Inflammatory macrophage treated with lipopolysaccharide for 4 hours (primary cell): ENCODE measurements at regions not wholly inside any gene's neighbourhood (a gene's known extent, or its start where the extent isn't known, plus 50 kb on each side); places are given as distances from the start of the nearest gene placed in this dataset.
"Not testable (repeated sequence)": the region's sequence is repeated elsewhere in the genome, so short reads cannot be mapped to it uniquely, and the experiment has no call there.

Experiments
- DNase-seq: peaks from one replicate; pipeline ENCODE4 v3.0.0-alpha.2; 2020

GRCh38 chr7:136527554-136527953, 340.9 kb upstream of the CHRM2 start:
- no peak for DNase-seq

- DNase-seq, result no peak
These were observed 341.9 kb upstream of the CHRM2 start for GRCh38 chr7:136526408-136527105.

- DNase-seq, result no peak
These were observed 344.9 kb upstream of the CHRM2 start for GRCh38 chr7:136523571-136523970.

- no peak for DNase-seq
These were observed 350.5 kb upstream of the CHRM2 start for GRCh38 chr7:136517971-136518370.

- DNase-seq, result no peak
These were observed 353.7 kb upstream of the CHRM2 start for GRCh38 chr7:136514776-136515175.

GRCh38 chr7:136513744-136514143, 354.7 kb upstream of the CHRM2 start:
- no peak for DNase-seq

GRCh38 chr7:136509466-136509865, 359.0 kb upstream of the CHRM2 start:
- DNase-seq, result no peak

GRCh38 chr7:136502162-136502561, 366.3 kb upstream of the CHRM2 start:
- no peak for DNase-seq

GRCh38 chr7:136501151-136501550, 367.3 kb upstream of the CHRM2 start:
- DNase-seq, result no peak

- no peak for DNase-seq
These were observed 371.9 kb upstream of the CHRM2 start for GRCh38 chr7:136496551-136496950.

- DNase-seq, result no peak
These were observed 373.4 kb upstream of the CHRM2 start for GRCh38 chr7:136495081-136495480.

GRCh38 chr7:136492366-136492765, 376.1 kb upstream of the CHRM2 start:
- no peak for DNase-seq

GRCh38 chr7:136489808-136490207, 378.6 kb upstream of the CHRM2 start:
- DNase-seq, result no peak

GRCh38 chr7:136480901-136481300, 387.6 kb upstream of the CHRM2 start:
- DNase-seq, result no peak

GRCh38 chr7:136479922-136480321, 388.5 kb upstream of the CHRM2 start:
- DNase-seq, result no peak

GRCh38 chr7:136470179-136470578, 398.3 kb upstream of the CHRM2 start:
- no peak for DNase-seq

- no peak for DNase-seq
These were observed 415.5 kb upstream of the CHRM2 start for GRCh38 chr7:136452949-136453348.

GRCh38 chr7:136446751-136447150, 421.7 kb upstream of the CHRM2 start:
- DNase-seq, result no peak

- DNase-seq, result no peak
These were observed 426.6 kb upstream of the CHRM2 start for GRCh38 chr7:136441835-136442234.

- DNase-seq, result not testable (repeated sequence)
These were observed 436.7 kb upstream of the CHRM2 start for GRCh38 chr7:136431736-136432135.

- no peak for DNase-seq
These were observed 444.4 kb upstream of the CHRM2 start for GRCh38 chr7:136424058-136424457.

GRCh38 chr7:136419740-136420139, 442.6 kb upstream of the MTPN start:
- not testable (repeated sequence) for DNase-seq

- no peak for DNase-seq
These were observed 435.8 kb upstream of the MTPN start for GRCh38 chr7:136412952-136413351.

- DNase-seq, result peak; percentile 35
These were observed 429.0 kb upstream of the MTPN start for GRCh38 chr7:136405931-136406777.
